ENCODE measurements at regions not wholly inside any gene's neighbourhood (a gene's known extent, or its start where the extent isn't known, plus 50 kb on each side); places are given as distances from the start of the nearest gene placed in this dataset.

GRCh38 chr5:176184608-176185132 is 53.6 kb upstream of the SIMC1 start:
- TF ChIP-seq CTCF (IDR thresholded peaks at IDR 0.05) (no peak), USF2 (IDR thresholded peaks at IDR 0.05; ENCODE audit: borderline replicate concordance, low read depth, low read length) (no peak), MEF2A (IDR thresholded peaks at IDR 0.05; ENCODE audit: borderline replicate concordance, low read depth) (no peak), RCOR1 (IDR thresholded peaks at IDR 0.05; ENCODE audit: low read length) (no peak), TEAD4 (IDR thresholded peaks at IDR 0.05; ENCODE audit: borderline replicate concordance, insufficient read depth) (no peak), TCF12 (IDR thresholded peaks at IDR 0.05) (no peak), CHD2 (IDR thresholded peaks at IDR 0.05; ENCODE audit: low read length, partially characterized antibody) (no peak), YY1 (IDR thresholded peaks at IDR 0.05; ENCODE audit: low read depth) (no peak), SMC3 (IDR thresholded peaks at IDR 0.05; ENCODE audit: low read depth, low read length) (no peak), RAD21 (IDR thresholded peaks at IDR 0.05; ENCODE audit: low read length) (no peak), NRF1 (IDR thresholded peaks at IDR 0.05; ENCODE audit: low read depth, low read length) (no peak), POLR2AphosphoS5 (IDR thresholded peaks at IDR 0.05; ENCODE audit: low read depth, low read length) (no peak), ELF1 (IDR thresholded peaks at IDR 0.05) (no peak), RFX5 (IDR thresholded peaks at IDR 0.05; ENCODE audit: low read length) (no peak), EZH2phosphoT487 (IDR thresholded peaks at IDR 0.05; ENCODE audit: borderline replicate concordance, low read depth) (no peak), USF1 (IDR thresholded peaks at IDR 0.05; ENCODE audit: borderline replicate concordance, low read depth) (no peak)
- TF ChIP-seq, protein P1, sequence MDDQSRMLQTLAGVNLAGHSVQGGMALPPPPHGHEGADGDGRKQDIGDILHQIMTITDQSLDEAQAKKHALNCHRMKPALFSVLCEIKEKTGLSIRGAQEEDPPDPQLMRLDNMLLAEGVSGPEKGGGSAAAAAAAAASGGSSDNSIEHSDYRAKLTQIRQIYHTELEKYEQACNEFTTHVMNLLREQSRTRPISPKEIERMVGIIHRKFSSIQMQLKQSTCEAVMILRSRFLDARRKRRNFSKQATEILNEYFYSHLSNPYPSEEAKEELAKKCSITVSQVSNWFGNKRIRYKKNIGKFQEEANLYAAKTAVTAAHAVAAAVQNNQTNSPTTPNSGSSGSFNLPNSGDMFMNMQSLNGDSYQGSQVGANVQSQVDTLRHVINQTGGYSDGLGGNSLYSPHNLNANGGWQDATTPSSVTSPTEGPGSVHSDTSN (IDR thresholded peaks at IDR 0.05): no peak
- peak overlapping the region; percentile 37; the same call in 1 of the 2 replicates for H3K4me2 ChIP-seq
- POLR2A ChIA-PET: no interaction called here

More at GRCh38 chr5:176184608-176185132, 53.6 kb upstream of the SIMC1 start:
- Histone ChIP-seq H3K4me1 (ENCODE audit: control insufficient read depth in 1 of 2, insufficient read depth in 2 of 2, low read depth in 1 of 2, low read length in 1 of 2) (peaks cover 0 to 17% of the 10 kb centered on the region in 2 experiments; a peak in 2 of 4 replicates), H3K79me2 (ENCODE audit: insufficient read depth) (no peaks in the 10 kb centered on the region), H3K27me3 (ENCODE audit: insufficient read depth) (no peaks in the 10 kb centered on the region), H3K27ac (ENCODE audit: low read depth in 2 of 2, low read length in 1 of 2) (peak overlapping the region in 1 of 2 experiments; percentile 42; a peak in 2 of 4 replicates), H3K9me2 (no peaks in the 10 kb centered on the region), H2AFZ (ENCODE audit: low read depth) (peak overlapping the region; percentile 30; the same call in 1 of the 2 replicates), H3K9ac (no peak overlapping the region; the same call in 1 of the 2 replicates), H3K36me3 (replicated peaks in 1 of 2; ENCODE audit: control insufficient read depth in 1 of 2, insufficient read depth in 2 of 2, low read length in 1 of 2) (no peaks in the 10 kb centered on the region), H3F3A (replicated peaks; ENCODE audit: insufficient read depth) (no peaks in the 10 kb centered on the region), H3K4me3 (ENCODE audit: low read depth in 2 of 2, low read length in 1 of 2) (no peak overlapping the region), H3K9me3 (no peaks in the 10 kb centered on the region), H4K20me1 (ENCODE audit: insufficient read depth) (no peaks in the 10 kb centered on the region)
- DNase-seq: no peak
- CTCF ChIA-PET: no interaction called here
- WGBS (ENCODE audit: low lambda C conversion rate): 91% methylated on average over 6 of the region's 6 CpGs
